Hepatocyte (in vitro differentiated cells): ENCODE measurements at regions not wholly inside any gene's neighbourhood (a gene's known extent, or its start where the extent isn't known, plus 50 kb on each side); places are given as distances from the start of the nearest gene placed in this dataset.

ENCODE experiments used
- DNase-seq: peaks from one replicate; pipeline ENCODE4 v3.0.0-alpha.2; 2016; ENCODE audit warnings: low spot score
- H2AFZ ChIP-seq: fragments of 200-600 bp; sonication (generic); 2 replicates; pipeline ENCODE4 v1.6.0; 2016; ENCODE audit warnings: antibody characterized with exemption, mild to moderate bottlenecking
- H3K27ac ChIP-seq: fragments of 200-600 bp; sonication (generic); 2 replicates; pipeline ENCODE4 v1.5.1; 2016; ENCODE audit warnings: mild to moderate bottlenecking
- H3K27me3 ChIP-seq: fragments of 200-600 bp; sonication (generic); 2 replicates; pipeline ENCODE4 v1.6.1; 2016
- H3K36me3 ChIP-seq: fragments of 200-600 bp; sonication (generic); replicated peaks from 2 replicates; pipeline ENCODE4 v1.5.1; 2016; ENCODE audit warnings: low read depth; ENCODE audit not compliant: insufficient read depth
- H3K4me1 ChIP-seq: fragments of 200-600 bp; sonication (generic); 2 replicates; pipeline ENCODE4 v1.5.1; 2016; ENCODE audit warnings: mild to moderate bottlenecking, moderate library complexity; ENCODE audit not compliant: insufficient read depth
- H3K4me2 ChIP-seq: fragments of 200-600 bp; sonication (generic); 2 replicates; pipeline ENCODE4 v1.6.0; 2016
- H3K4me3 ChIP-seq: fragments of 200-600 bp; sonication (generic); 2 replicates; pipeline ENCODE4 v1.5.1; 2016; ENCODE audit warnings: mild to moderate bottlenecking
- H3K79me2 ChIP-seq: fragments of 200-600 bp; sonication (generic); 2 replicates; pipeline ENCODE4 v1.6.0; 2017; ENCODE audit warnings: mild to moderate bottlenecking
- H3K9me2 ChIP-seq: fragments of 200-600 bp; sonication (generic); replicated peaks from 2 replicates; pipeline ENCODE4 v1.6.0; 2017; ENCODE audit warnings: mild to moderate bottlenecking; ENCODE audit not compliant: insufficient read depth
- H3K9me3 ChIP-seq: fragments of 200-600 bp; sonication (generic); 2 replicates; pipeline ENCODE4 v1.5.1; 2016; ENCODE audit warnings: low read depth, mild to moderate bottlenecking
- H4K20me1 ChIP-seq: fragments of 200-600 bp; sonication (generic); 2 replicates; pipeline ENCODE4 v1.6.0; 2016; ENCODE audit warnings: mild to moderate bottlenecking; ENCODE audit not compliant: insufficient read depth, poor library complexity, severe bottlenecking
- EZH2 ChIP-seq: fragments of 200-600 bp; sonication (generic); IDR thresholded peaks from 2 replicates; pipeline ENCODE4 v1.6.1; 2016; ENCODE audit warnings: antibody characterized with exemption, mild to moderate bottlenecking, borderline replicate concordance
- EZH2phosphoT487 ChIP-seq: fragments of 200-600 bp; sonication (generic); IDR thresholded peaks from one replicate; pipeline ENCODE4 v1.6.1; 2018; ENCODE audit warnings: antibody characterized with exemption, mild to moderate bottlenecking, low read depth, moderate library complexity; ENCODE audit not compliant: unreplicated experiment, severe bottlenecking
- WGBS: methylation state at CpG from one replicate; pipeline ENCODE4 v1.1.6; 2016; ENCODE audit warnings: low lambda C conversion rate; ENCODE audit errors: missing lambda C conversion rate; 5-methylcytosine and 5-hydroxymethylcytosine counted together
- TF ChIP-seq, protein P1 (sequence below): fragments of 200-600 bp; sonication (generic); IDR thresholded peaks from 2 replicates; pipeline ENCODE4 v1.5.1; 2016; ENCODE audit warnings: antibody characterized with exemption, mild to moderate bottlenecking; ENCODE audit not compliant: poor library complexity

GRCh38 chr15:95447486-95447885 lies 883.0 kb upstream of the NR2F2 start:
- H3K36me3 ChIP-seq, result no peaks in the 10 kb centered on the region
- H3K4me2 ChIP-seq, result no peak overlapping the region
- DNase-seq, result no peak
- H3K9me2 ChIP-seq, result no peaks in the 10 kb centered on the region
- H3K79me2 ChIP-seq, result no peaks in the 10 kb centered on the region
- H3K27me3 ChIP-seq, result no peaks in the 10 kb centered on the region
- H4K20me1 ChIP-seq, result no peaks in the 10 kb centered on the region
- no peak overlapping the region for H3K4me3 ChIP-seq
- H3K4me1 ChIP-seq, result no peaks in the 10 kb centered on the region
- H3K27ac ChIP-seq, result no peak overlapping the region
- no peaks in the 10 kb centered on the region for H3K9me3 ChIP-seq
- TF ChIP-seq EZH2phosphoT487 (no peak), EZH2 (no peak)
- TF ChIP-seq, protein P1, sequence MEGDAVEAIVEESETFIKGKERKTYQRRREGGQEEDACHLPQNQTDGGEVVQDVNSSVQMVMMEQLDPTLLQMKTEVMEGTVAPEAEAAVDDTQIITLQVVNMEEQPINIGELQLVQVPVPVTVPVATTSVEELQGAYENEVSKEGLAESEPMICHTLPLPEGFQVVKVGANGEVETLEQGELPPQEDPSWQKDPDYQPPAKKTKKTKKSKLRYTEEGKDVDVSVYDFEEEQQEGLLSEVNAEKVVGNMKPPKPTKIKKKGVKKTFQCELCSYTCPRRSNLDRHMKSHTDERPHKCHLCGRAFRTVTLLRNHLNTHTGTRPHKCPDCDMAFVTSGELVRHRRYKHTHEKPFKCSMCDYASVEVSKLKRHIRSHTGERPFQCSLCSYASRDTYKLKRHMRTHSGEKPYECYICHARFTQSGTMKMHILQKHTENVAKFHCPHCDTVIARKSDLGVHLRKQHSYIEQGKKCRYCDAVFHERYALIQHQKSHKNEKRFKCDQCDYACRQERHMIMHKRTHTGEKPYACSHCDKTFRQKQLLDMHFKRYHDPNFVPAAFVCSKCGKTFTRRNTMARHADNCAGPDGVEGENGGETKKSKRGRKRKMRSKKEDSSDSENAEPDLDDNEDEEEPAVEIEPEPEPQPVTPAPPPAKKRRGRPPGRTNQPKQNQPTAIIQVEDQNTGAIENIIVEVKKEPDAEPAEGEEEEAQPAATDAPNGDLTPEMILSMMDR, result no peak
- 86% methylated on average over 4 of the region's 4 CpGs for WGBS
- no peak overlapping the region for H2AFZ ChIP-seq

DNA sequence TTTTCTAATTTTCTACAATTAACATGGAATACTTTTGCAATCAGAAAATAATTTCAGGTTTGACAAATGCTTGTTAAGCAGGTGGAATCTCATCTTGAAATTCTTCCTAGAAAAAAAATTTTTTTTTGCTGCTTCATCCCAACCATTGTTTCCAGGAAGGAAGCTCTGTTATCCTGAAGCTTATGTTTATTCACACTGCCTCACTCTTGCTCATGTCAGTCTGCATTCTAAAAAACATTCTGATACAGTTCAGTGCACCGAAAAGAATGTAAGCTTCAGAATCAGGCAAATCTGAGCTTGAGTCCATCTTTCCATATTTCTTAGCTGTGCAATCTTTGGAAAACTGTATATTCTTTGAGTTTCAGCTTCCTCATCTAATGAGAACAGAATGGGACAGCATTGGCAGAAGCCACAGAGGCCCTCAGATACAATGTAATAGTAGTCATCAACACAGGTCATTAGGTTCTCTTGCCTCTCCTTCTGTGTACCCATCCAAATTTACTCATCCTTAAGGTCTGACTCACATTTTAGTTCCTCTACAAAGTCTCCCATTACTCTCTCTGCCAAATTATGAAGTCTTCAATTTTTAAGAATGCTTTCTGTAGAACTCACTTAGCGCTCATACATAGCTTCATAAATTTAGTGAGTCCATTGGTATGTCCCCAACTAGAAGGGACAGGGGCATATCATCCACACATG lies 881.8 kb upstream of the NR2F2 start:
- no peak overlapping the region for H2AFZ ChIP-seq
- H3K4me1 ChIP-seq, result no peaks in the 10 kb centered on the region
- no peaks in the 10 kb centered on the region for H3K36me3 ChIP-seq
- H3K27me3 ChIP-seq, result no peaks in the 10 kb centered on the region
- H3K9me2 ChIP-seq, result no peaks in the 10 kb centered on the region
- H4K20me1 ChIP-seq, result no peaks in the 10 kb centered on the region
- no peak for DNase-seq
- no peak for TF ChIP-seq EZH2
- TF ChIP-seq EZH2phosphoT487, result no peak
- TF ChIP-seq, protein P1, result no peak
- H3K9me3 ChIP-seq, result no peaks in the 10 kb centered on the region
- no peaks in the 10 kb centered on the region for H3K79me2 ChIP-seq
- WGBS, result 86% methylated on average over 2 of the region's 2 CpGs
- H3K4me2 ChIP-seq, result no peak overlapping the region
- no peak overlapping the region for H3K4me3 ChIP-seq
- H3K27ac ChIP-seq, result no peak overlapping the region

GRCh38 chr15:95449230-95449628 lies 881.3 kb upstream of the NR2F2 start:
- Histone ChIP-seq H3K79me2 (no peaks in the 10 kb centered on the region), H3K36me3 (no peaks in the 10 kb centered on the region), H3K4me1 (no peaks in the 10 kb centered on the region), H3K4me2 (no peak overlapping the region), H4K20me1 (no peaks in the 10 kb centered on the region), H3K9me2 (no peaks in the 10 kb centered on the region), H3K27me3 (no peaks in the 10 kb centered on the region), H3K9me3 (no peaks in the 10 kb centered on the region), H3K4me3 (no peak overlapping the region), H2AFZ (no peak overlapping the region), H3K27ac (no peak overlapping the region)
- TF ChIP-seq, protein P1, result no peak
- no peak for TF ChIP-seq EZH2
- no peak for TF ChIP-seq EZH2phosphoT487
- 95% methylated on average over 2 of the region's 2 CpGs for WGBS
- no peak for DNase-seq
